ENCODE measurements at regions not wholly inside any gene's neighbourhood (a gene's known extent, or its start where the extent isn't known, plus 50 kb on each side); places are given as distances from the start of the nearest gene placed in this dataset.

DNA sequence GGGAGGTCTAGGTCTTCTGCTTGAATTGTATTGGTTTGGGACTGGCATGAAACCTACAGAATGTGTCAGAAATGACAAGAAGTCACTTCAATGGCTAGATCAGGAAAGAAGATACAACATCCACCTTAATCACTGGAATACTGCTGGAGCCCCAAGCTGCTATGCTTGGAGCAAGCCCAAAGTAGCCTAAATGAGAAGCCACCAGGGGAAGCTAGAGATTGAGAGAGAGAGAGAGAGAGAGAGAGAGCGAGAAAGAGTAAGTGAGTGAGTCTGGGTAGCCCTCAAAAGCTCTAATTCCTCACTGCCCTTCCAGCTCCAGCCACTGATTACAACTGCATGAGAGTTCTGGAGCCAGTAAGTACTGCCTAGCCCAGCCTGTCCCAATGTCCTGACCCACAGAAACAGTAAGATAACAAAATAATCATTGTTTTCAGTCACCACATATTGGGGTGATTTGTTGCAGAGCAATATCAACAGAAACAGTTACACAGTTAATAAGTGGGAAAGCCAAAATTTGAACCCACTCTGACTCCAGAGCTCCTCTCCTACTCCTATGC lies 529.2 kb upstream of the GOLIM4 start:
- no peak for FAIRE-seq

DNA sequence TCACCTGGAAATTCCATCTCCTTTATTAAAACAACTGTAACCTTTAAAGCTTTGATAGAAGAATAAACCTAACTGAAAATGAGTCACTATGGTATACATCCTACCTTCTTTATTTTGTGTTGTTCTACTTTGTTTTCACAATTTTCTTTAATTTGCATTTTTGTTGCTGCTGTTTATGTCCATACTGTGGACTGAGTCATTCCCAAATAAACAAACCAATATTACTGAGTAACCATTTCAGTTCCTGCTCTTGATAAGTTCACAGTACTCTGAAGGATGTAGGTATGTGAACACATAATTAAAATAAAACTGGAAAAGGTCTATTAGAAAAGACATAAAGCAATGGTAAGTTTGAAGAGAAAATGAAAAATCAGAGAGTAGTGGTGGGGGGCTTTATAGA lies 528.5 kb upstream of the GOLIM4 start:
- no peak for FAIRE-seq

DNA sequence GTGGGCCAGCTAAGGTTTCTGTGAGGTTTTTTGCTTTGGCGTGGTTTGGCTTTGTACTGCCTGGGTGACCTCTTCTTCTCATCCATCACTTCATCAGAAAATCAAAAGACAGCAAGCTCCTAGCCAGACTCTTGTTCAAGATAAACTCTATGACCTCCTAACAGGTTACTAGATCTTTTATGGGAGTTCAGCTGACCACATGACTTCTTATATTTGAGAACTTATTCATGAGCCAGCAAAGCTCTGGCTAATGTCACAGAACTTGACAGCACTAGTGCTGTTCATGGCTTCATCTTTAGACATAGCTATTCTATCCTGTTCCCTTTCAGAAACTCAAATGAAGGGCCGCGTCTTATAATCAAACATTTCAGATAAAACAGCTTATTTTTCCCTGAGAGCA lies 527.1 kb upstream of the GOLIM4 start:
- FAIRE-seq = no peak

DNA sequence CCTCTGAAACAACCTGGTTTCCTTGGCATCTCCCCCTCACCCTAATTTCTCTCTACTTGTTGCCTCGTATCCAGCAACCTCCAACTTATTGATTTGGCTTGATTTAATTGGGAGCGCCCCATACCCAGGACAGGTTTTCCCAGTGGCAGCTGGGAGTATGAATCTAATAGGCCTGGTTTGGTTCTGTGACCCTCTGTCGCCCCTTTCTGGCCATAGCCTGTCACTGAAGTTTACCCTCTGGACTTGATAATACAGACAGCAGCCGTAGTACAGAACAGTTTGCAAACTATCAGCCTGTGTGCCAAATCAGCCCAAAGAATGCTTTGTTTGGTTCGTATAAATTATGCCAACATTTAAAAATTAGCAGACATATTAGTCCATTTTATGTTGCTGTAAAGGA lies 525.1 kb upstream of the GOLIM4 start:
- FAIRE-seq = no peak

DNA sequence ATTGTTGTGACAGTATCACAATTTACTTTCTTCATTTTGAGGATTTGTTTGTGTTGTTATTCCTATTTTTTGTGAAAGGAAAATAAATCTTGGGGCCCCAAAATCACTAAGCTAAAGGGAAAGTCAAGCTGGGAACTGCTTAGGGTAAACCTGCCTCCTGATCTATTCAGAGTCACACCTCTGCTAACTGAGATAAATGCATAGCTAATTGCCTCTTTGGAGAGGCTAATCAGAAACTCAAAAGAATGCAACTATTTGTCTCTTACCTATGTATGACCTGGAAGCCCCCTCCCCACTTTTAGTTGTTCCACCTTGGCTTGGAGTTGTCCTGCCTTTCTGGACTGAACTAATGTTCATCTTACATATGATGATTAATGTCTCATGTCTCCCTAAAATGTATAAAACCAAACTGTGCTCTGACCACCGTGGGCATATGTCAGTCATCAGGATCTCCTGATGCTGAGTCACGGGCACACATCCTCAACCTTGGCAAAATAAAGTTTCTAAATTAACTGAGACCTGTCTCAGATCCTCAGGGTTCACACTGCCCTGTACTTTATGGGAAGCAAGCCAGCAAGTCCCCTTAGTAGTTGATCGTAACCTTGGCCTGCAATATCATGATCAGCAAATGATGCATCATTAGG lies 523.2 kb upstream of the GOLIM4 start:
- FAIRE-seq = no peak

DNA sequence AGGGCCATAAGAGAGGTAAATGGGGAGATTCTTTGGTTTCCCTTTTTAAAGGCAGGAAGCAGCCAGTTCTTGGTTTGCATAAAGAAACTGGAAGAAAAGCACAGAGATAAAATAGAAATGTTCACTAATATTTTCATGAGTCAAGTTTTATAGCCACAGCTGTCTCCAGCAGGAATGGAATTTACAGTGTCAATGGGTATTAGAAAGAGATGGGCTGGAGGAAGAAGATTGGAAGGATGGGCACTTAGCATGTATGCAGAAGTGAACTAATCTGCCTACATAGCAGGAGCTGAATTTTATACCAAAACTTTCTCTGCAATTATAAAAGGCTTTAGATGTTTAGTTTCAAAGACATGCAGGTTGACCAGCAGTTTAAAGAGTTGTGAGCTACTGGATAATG lies 521.9 kb upstream of the GOLIM4 start:
- FAIRE-seq = no peak

DNA sequence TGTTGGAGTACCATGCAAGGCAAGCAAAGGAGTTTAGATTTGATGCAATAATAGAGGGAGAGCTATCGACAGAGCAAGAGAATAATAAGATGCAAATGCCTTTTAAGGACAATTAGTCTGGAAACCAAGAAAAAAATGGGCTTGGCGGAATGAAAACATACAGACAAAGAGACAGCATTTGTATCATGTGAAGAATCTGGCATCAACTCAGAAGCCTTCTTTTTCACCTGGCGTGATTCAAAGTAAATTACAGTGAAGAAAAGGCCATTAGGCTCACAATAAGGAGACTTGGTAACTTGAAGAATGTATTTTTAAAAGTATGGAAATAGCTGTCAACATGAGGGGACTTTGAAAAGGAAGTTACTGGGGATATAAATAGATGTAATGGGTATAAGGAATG lies 521.2 kb upstream of the GOLIM4 start:
- FAIRE-seq = no peak

DNA sequence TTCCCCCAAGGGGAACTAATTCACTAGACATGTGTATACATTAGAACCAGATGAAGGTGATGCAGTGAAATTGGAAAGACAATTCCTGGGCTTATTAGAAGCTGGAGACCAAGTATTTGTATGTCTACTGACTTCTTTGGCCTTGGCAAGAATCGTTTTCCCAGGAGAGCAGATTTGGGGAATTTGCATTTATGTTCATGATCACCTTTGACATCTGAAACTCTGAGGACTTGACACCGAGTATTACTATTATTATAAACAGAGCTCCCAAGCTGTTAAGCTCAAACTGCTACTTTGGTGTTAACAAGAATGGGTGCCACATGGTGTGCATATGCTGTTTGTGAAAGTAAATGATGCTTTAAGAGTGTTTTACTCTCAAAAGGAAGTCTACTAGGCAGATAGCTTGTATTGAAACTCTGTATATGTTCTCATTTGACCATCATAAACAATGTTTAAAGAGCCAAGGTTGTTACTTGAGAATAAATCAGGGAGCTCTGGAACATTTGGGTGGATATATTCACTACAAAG lies 519.8 kb upstream of the GOLIM4 start:
- FAIRE-seq = no peak

DNA sequence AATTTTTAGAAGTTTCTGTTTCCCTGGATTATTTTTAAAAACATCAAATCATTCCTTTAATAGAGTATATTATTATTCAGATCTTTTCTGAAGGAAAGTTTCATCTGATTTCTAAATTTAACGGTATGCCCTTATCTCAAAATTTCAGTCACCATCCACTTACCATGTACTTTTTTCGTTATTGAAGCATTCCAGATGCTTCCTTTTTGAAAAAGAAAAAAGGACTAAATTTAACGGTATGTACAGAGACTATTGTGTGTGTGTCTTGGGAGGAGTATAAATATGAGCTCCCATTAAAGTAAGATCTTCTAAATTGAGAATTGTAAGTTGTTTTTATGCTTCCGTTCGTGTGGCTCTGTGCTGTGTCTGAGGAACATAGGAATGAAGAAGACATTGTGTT lies 517.4 kb upstream of the GOLIM4 start:
- no peak for FAIRE-seq

DNA sequence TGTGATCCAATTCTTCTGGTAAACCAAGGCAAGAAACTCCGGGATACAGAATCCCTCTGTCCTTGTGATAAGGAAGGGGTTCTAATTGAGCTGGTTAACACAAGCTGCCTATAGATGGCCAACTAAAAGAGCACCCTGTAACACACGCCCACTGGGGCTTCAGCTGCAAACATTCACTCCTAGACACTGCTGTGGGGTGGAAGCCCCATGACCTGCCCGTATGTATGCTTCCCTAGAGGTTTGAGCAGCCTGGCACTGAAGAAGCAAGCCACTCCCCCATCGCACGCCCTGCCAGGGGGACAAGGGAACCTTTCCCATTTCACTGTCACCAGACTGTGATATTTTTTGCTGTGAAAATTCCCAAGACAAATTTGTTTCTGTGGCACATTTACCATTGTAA lies 516.9 kb upstream of the GOLIM4 start:
- FAIRE-seq = no peak

DNA sequence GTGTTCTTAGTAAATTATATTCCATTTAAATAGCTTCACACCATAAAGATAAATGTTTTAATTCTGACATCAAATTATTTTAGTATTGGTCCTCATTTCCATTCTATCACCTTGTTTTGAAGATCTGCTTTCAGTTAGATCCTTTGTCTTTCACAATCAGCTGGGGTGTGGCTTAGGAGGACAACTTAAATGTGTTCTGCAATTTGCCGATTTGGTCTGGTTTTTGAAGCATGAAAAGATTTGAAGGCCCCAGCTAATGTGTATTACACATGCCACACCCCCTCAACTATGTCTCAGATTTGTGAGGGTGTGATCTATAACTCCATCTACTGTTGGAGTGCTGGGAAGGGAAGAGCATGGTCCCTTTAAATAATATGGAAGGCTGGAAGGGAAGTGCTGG lies 516.1 kb upstream of the GOLIM4 start:
- FAIRE-seq = no peak

DNA sequence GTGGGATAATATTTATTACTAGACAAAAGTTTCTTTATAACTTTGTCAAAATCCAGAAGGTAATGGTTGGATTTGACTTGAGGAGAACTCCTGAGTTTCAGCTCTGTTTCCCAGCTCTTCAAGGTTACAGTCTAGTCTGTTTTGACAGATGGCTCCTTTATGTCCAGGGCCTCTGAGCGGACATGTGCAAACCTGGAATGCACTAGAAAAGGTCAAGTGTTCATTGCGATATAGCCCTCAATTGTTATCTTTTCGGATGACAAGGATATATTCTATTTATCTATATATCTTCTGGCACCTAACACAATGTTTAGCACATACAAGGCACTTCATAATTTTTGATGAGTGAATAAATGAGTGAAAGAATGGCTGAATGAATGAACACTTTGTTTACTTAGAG lies 513.2 kb upstream of the GOLIM4 start:
- FAIRE-seq = no peak

DNA sequence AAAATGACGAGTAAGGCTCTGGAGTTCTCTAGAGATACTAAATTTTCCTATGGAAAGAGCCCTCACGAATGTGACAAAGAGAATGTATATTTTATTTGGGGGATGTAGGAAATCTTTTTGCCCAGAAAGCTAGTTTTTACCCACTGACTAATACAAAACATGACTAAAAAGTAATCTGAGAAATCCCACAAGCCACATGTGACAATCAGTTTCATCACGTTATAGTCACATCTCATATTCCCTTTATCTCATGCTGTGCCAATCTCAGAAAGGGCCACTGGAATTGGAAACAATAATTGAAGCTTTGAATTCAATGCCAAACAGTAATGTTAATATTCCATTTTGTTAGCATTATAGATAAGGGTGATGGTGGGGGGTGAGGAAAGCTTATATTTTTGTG lies 509.0 kb upstream of the GOLIM4 start:
- FAIRE-seq = no peak

DNA sequence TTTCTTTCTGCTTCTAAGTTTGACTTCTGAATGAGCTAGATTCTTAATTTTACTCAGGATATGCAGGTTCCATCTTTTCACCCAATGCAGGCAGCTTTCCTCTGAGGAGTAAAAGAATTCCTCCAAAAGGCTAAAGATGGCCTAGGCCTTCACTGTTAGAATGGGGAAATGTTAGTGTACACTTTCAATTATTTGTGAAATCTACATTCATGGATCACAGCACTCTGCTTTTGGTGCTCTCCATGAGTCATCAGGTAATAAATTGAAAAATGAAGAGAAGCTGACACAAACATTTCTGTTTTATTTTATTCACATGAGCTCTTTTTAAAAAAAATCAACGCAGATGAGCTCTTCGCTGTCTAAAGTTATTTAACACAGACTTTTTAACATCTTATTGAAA lies 502.5 kb upstream of the GOLIM4 start:
- no peak for FAIRE-seq

DNA sequence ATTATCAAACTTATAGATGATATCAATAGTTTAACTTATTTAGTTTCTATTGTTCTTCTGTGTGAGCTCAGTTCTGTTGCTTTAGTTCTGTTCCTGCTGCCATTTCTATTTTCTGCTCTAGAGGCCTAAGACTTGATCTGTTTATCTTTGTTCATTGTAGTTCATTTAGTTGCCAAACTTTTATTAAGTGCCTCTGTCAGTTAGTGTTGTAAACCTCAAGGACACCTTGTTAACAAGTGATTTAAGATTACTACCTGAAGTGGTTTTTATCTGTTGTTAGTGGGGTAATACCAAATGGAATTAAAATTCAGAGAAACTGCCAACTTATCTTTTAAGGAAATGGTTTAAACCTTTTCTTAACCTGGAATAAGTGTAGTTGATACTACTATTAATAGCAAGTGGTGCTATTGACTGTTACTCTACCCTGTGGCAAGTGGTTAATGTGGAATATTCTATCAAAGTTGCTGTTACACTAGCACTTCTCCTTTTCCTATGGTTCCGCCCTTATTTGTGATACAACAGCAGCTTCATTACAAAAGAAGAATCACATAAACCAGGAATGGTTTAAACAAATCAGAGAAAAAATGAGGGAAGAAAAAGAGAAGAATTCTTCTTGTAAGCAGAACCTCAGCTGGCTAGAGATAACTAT lies 500.6 kb upstream of the GOLIM4 start:
- no peak for FAIRE-seq

DNA sequence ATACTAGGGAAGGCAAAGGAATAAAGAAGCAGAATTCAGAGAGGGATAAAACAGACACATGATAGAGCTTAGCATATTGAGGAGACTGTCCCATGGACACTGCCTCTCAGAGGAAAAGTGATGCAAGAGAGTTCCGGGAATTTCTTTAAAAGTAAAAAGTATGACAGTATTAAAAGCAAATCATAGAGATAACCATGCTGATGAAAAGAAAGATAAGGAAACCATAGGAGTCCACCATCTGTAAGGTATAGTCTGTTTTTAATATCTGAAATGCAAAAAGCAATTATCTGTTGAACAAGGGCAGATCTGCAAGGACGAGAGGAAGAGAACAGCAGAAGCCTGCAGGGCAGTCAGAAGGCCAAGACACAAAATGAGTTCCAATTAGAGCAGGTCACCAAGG lies 495.9 kb upstream of the GOLIM4 start:
- no peak for FAIRE-seq

DNA sequence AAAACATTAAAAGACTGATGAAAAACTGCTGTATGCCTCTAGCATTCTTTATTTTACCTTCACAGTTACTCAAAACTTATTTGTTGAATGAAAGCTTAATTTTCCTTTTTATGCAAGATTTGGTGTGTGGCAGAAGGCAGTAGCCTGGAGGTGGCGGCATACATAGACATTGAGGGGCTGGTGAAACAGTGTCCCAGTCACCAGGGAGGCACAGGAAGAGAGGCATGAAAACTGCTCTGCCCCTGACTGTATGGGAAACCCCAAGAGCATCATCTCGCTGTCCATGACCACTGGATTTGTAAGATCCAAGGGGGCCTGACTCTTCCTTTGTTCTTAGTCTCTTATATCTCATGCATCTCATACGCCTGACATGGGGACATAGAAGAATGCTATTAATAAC lies 493.7 kb upstream of the GOLIM4 start:
- FAIRE-seq = no peak

DNA sequence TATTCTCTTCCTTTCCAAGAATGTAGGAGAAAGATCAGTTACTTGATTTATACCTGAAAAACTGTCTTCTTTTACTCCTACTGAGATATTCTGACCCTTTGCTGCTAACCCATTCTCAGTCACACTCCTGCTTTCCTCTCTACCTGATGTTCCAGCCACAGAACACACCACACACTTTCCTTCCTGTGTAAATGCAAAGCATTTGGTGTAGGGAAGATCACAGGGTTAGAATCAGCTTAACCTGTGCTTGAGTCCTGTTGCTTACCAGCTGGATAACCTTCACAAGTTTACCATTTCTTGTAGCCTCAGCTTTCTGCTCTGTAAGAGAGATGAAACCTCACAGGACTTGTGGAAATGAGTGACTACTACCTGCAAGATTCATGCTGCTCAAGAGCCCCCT lies 489.8 kb upstream of the GOLIM4 start:
- no peak for FAIRE-seq

DNA sequence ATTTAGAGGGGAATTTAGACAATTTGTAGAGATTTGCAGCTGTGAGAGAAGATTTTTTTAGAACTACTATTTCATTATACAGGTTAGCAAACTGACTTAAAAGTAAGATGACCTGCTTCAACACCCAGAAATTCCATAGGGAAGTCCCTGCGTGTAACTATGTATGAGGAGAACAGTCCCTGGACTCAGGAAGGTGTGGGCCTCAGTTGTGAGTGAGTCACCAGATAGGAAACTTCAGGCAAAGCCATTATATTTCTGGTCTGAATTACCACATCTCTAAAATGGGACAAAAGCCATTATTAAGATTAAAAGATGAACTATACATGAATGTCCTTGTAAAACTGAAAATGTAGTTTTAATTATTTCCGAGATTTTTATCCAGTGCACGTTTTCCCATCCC lies 488.3 kb upstream of the GOLIM4 start:
- no peak for FAIRE-seq

DNA sequence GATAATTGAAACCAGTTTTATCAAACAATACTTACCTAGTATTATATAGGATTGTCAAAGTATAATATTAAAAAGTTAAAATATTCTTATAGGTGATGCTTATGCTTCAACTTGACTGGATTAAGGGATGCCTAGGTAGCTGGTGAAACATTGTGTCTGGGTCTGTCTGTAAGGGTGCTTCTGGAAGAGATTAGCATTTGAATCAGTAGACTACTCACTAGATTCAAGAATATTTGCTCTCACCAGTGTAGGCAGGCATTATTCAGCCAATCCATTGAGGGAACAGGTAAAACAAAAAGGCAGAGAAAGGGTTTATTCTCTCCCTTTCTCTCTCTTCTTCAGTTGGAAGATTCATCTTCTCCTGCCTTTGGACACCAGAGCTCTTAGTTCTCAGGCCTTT lies 486.8 kb upstream of the GOLIM4 start:
- no peak for FAIRE-seq

DNA sequence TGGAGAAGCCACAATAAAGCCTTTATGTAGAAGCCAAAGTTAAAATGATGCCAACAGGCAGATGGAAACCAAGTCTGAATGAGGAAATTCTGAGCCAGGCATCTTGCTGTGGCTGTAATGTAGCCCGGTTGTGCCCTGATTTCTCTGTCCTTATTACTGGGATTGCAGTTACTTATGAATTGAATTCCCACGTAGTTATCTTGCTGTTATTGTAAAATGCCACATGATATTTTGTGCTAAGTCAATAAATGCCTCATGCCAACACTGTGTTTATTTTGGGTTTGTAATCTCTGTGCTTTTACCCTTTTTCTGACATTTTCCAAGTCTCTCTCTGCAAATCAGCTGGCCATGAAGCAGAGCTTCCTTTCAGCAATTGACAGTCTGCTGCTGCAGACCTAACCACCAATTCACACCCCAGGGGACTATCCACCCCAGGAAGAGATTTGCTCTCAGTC lies 486.1 kb upstream of the GOLIM4 start:
- no peak for FAIRE-seq

DNA sequence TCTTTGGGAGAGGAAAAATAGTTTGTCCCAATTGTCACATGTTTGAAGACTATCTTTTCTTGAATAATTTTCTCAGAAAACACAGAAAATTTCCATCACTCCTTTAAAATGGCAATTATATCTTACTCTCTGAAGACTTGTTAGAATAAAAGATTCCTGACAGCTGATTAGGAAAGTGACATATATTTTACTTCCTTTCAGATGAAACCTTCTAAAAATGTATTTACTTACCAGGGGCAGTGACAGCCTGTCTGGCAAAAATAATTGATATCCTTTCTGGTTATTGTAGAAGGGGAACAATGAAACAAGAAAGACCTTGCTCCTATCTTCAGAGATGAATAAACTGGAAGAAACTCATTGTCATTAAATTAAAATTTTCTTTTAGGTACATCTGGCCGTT lies 483.3 kb upstream of the GOLIM4 start:
- FAIRE-seq = no peak

DNA sequence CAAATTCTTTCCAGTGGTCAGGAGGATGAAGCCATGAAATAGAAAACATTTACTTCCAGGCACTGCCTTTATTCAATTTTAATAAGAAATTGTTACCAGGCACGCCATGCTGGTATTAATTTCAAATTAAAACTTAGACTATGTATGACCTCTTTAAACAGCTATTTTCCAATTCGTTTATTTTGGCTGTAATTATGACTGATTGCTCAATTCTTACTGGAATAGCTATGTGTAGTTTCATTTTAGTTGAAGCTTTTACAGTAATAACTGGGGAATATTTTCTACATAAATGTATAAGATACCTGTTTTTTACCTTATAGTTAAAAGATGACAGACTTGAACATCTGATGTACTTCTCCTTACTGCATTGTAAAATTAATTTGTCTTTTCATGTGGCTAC lies 480.0 kb upstream of the GOLIM4 start:
- no peak for FAIRE-seq

DNA sequence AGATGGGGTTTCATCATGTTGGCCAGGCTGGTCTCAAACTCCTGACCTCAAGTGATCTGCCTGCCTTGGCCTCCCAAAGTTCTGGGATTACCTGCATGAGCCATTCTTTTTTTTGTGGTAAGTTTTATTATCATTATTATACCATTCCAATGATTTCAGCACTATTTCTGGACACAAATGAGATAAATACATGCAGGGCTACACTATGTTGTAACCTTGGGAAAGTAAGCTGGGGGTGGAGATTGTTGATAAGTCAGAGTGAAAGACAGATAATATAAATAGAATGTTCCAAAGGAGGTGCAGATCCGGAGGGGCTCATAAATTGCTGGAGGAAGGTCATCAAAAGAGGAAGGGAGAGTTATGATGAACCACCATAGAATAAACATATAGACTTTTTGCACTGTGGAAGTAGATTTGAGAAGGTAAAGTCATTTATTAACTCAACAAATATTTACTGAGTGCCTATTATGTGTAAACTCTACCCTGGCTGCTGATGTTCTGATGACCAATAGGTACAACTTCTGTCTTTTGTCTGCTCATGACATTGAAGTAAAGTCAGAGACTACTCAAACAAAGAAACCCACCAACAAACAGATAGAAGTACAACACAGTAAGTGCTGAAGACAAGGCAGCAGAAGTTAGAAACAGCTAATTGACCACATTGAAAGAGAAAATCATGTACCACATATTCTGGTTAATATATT lies 478.9 kb upstream of the GOLIM4 start:
- FAIRE-seq = no peak

All from A204.1 (cell line).